ENCODE measurements at regions not wholly inside any gene's neighbourhood (a gene's known extent, or its start where the extent isn't known, plus 50 kb on each side); places are given as distances from the start of the nearest gene placed in this dataset.

DNA sequence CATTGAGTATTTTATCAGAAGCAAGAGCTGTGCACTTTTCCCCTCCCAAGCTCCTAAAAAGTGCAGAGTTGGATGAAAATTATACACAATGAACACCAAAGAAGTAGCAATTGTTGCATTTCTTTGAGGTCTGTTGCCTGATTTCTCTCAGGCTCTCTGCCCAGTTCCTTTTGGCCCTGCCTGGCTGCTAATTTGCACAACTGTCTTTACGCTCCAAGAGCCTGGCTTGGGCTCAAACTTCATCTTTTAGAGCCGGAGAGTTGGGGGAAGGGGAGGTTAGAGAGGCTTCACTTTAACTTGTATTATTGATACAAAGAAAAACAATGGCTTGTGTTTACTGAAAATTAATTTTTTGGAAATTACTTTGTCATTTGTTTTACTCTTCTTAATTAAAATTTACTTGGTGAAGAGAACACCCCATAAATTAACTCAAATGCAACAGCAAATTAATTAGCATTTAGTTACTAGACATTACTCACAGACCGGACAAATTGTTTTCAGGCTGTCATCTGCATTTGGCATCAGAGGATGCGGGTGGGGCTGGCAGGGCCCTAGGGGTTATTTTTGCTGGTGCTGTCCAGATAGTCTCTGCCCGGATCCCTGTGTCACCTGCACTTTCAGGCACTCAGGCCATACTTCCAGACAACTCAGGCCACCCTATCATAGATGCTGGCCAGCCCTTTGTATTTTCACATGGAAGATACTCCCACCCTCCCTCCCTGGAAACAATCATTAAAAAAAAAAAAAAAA, 407.3 kb downstream of the NXPE2 start:
- peak; percentile 90 for DNase-seq

GRCh38 chr11:115087791-115088190, 409.5 kb downstream of the NXPE2 start:
- DNase-seq = no peak

DNA sequence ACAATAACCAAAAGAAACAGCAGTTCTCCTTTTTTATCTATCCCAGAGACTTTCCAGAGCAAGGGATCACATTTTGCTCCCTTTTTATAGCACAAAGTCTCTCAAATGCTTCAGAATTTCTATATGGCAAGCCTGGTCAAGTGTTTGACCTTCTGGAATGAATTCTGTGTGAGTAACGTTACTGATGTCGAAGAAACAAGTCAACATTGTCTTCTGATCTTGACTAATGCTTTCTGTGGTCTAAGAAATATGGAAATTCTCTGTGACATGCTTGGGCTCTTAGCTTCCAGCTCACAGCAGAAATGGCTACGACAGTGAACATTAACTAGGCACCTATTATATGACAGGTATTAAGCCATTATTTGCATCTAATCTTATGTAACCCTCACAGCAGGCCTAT, 411.7 kb downstream of the CADM1 start:
- no peak for DNase-seq

GRCh38 chr11:115097796-115098408, 406.3 kb downstream of the CADM1 start:
- no peak for DNase-seq

DNA sequence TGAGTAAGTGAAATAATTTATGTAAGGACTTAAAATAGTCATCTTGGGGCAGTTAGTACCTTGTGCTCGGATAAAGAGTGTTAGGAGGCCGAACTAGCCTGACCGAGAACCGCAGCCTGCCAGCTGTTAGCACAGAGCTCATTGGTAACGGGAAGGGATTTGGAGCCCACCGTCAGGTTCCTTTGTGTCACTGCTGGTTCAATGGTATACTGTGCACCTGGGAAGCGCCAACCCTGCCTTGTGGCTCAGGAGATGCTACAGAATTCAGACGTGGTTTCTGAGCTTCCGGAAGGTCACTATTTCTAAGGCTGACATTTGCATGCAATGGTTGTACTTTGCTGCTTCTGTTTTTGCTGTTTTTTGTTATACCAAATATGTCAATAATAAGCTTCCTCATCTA, 403.5 kb downstream of the CADM1 start:
- DNase-seq = no peak

GRCh38 chr11:115103921-115104320, 400.3 kb downstream of the CADM1 start:
- DNase-seq = no peak

GRCh38 chr11:115104851-115105453, 399.3 kb downstream of the CADM1 start:
- no peak for DNase-seq

GRCh38 chr11:115111066-115111465, 393.1 kb downstream of the CADM1 start:
- DNase-seq = no peak

DNA sequence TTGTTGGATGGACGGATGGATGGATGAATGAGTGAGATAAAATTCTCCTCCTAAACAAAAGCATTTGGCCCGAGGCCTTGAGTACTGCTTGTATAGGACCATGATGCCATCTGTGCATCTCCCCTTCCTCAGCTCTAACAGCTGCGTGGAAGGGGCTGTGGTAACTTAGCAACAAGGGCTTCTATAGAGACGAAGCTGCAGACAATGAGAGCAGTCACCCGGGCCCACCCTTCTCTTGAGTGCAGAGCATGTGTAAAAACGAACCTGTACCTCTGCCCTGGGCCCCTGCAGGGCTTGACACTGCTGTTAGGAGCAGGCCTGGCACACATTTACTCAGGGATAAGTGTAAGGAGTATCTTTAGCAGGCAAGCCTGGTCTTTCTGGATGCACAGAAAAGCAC, 391.5 kb downstream of the CADM1 start:
- DNase-seq = peak; percentile 44

DNA sequence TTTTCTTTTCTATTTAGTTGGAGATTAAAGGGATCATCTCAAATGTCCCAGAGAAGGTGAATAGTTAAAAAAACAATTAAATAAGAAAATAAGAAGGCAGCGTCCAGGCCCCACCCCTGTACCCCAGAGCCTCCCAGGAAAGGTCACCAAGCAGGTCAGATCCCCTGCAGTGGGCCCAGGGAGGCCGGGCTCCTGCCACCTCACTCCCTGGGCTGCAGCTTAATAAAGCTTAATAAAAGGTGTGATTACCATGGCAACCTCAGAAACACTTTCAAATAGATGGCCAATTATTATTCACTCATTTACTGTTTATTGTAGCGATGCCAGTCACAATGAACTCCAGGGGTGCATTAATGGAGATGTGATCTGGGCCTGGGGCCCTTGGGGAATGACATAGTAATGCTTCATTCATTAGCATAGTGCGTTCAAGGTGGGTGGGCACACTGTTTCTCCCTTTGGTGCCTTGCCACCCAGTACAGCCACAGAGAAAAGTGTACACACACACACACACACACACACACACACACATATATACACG, 386.2 kb downstream of the CADM1 start:
- DNase-seq = no peak

GRCh38 chr11:115119146-115119545, 385.1 kb downstream of the CADM1 start:
- DNase-seq = no peak
